HUES6 (cell line): ENCODE measurements at regions not wholly inside any gene's neighbourhood (a gene's known extent, or its start where the extent isn't known, plus 50 kb on each side); places are given as distances from the start of the nearest gene placed in this dataset.

Source experiments
- H3K27ac ChIP-seq: 2 replicates; pipeline ENCODE4 v1.7.0; 2013; ENCODE audit warnings: low read depth, mild to moderate bottlenecking, low read length, inconsistent platforms
- H3K27me3 ChIP-seq: 2 replicates; pipeline ENCODE4 v1.6.1; 2013; ENCODE audit warnings: low read length; ENCODE audit not compliant: control insufficient read depth, insufficient read depth
- H3K36me3 ChIP-seq: 2 replicates; pipeline ENCODE4 v1.6.1; 2013; ENCODE audit warnings: low read length; ENCODE audit not compliant: control insufficient read depth, insufficient read depth
- H3K4me1 ChIP-seq: 2 replicates; pipeline ENCODE4 v1.6.1; 2013; ENCODE audit warnings: low read length; ENCODE audit not compliant: control insufficient read depth, insufficient read depth
- H3K4me3 ChIP-seq: 2 replicates; pipeline ENCODE4 v1.5.1; 2013; ENCODE audit warnings: low read depth, low read length
- H3K9ac ChIP-seq: one replicate; pipeline ENCODE4 v1.6.1; 2013; ENCODE audit warnings: mild to moderate bottlenecking, low read length
- H3K9me3 ChIP-seq: 2 replicates; pipeline ENCODE4 v1.6.1; 2013; ENCODE audit warnings: low read depth, low read length; ENCODE audit not compliant: control insufficient read depth, insufficient read depth

- Histone ChIP-seq H3K4me1 (no peaks in the 10 kb centered on the region; the same call in 1 of the 2 replicates), H3K9ac (no peak overlapping the region), H3K27ac (no peak overlapping the region), H3K27me3 (no peaks in the 10 kb centered on the region; the same call in 1 of the 2 replicates), H3K36me3 (no peaks in the 10 kb centered on the region), H3K9me3 (no peaks in the 10 kb centered on the region), H3K4me3 (no peak overlapping the region)
These were observed 344.2 kb upstream of the TEX13C start for GRCh38 chrX:124975456-124975855.

- no peak overlapping the region for H3K4me3 ChIP-seq
- H3K9ac ChIP-seq: no peak overlapping the region
- no peak overlapping the region for H3K27ac ChIP-seq
- H3K27me3 ChIP-seq: no peaks in the 10 kb centered on the region; the same call in 1 of the 2 replicates
- no peaks in the 10 kb centered on the region for H3K36me3 ChIP-seq
- no peaks in the 10 kb centered on the region for H3K9me3 ChIP-seq
- H3K4me1 ChIP-seq: no peaks in the 10 kb centered on the region
These were observed 338.3 kb upstream of the TEX13C start for GRCh38 chrX:124981420-124981819.

- Histone ChIP-seq H3K4me3 (no peak overlapping the region), H3K9ac (no peak overlapping the region), H3K36me3 (no peaks in the 10 kb centered on the region), H3K9me3 (no peaks in the 10 kb centered on the region), H3K27ac (no peak overlapping the region), H3K4me1 (no peaks in the 10 kb centered on the region), H3K27me3 (no peaks in the 10 kb centered on the region; the same call in 1 of the 2 replicates)
These were observed 335.4 kb upstream of the TEX13C start for GRCh38 chrX:124984140-124984813.

- Histone ChIP-seq H3K27me3 (no peaks in the 10 kb centered on the region; the same call in 1 of the 2 replicates), H3K9me3 (no peaks in the 10 kb centered on the region), H3K36me3 (no peaks in the 10 kb centered on the region), H3K4me3 (no peak overlapping the region), H3K9ac (no peak overlapping the region), H3K4me1 (no peaks in the 10 kb centered on the region), H3K27ac (no peak overlapping the region)
These were observed 333.4 kb upstream of the TEX13C start for GRCh38 chrX:124986284-124986683.

- no peaks in the 10 kb centered on the region for H3K36me3 ChIP-seq
- peaks cover 2% of the 10 kb centered on the region; the same call in 1 of the 2 replicates for H3K27me3 ChIP-seq
- H3K9ac ChIP-seq: no peak overlapping the region
- no peak overlapping the region for H3K4me3 ChIP-seq
- H3K9me3 ChIP-seq: no peaks in the 10 kb centered on the region
- H3K27ac ChIP-seq: no peak overlapping the region
- no peaks in the 10 kb centered on the region for H3K4me1 ChIP-seq
These were observed 325.9 kb upstream of the TEX13C start for GRCh38 chrX:124993735-124994134.

GRCh38 chrX:124994404-124994803, 325.3 kb upstream of the TEX13C start:
- Histone ChIP-seq H3K4me1 (peaks cover 4% of the 10 kb centered on the region), H3K36me3 (no peaks in the 10 kb centered on the region), H3K27me3 (peaks cover 2% of the 10 kb centered on the region; the same call in 1 of the 2 replicates), H3K9ac (no peak overlapping the region), H3K27ac (no peak overlapping the region), H3K4me3 (no peak overlapping the region), H3K9me3 (no peaks in the 10 kb centered on the region)

- Histone ChIP-seq H3K4me3 (no peak overlapping the region), H3K27me3 (no peaks in the 10 kb centered on the region; the same call in 1 of the 2 replicates), H3K9ac (no peak overlapping the region), H3K27ac (no peak overlapping the region), H3K36me3 (no peaks in the 10 kb centered on the region), H3K4me1 (peaks cover 21% of the 10 kb centered on the region), H3K9me3 (no peaks in the 10 kb centered on the region)
These were observed 315.8 kb upstream of the TEX13C start for GRCh38 chrX:125003746-125004446.

- Histone ChIP-seq H3K4me3 (no peak overlapping the region), H3K9ac (no peak overlapping the region), H3K9me3 (no peaks in the 10 kb centered on the region), H3K36me3 (no peaks in the 10 kb centered on the region), H3K4me1 (peaks cover 14% of the 10 kb centered on the region), H3K27me3 (no peaks in the 10 kb centered on the region; the same call in 1 of the 2 replicates), H3K27ac (no peak overlapping the region)
These were observed 314.9 kb upstream of the TEX13C start for GRCh38 chrX:125004799-125005198.

- Histone ChIP-seq H3K27ac (no peak overlapping the region), H3K36me3 (no peaks in the 10 kb centered on the region), H3K4me1 (peaks cover 9% of the 10 kb centered on the region; the same call in 1 of the 2 replicates), H3K27me3 (no peaks in the 10 kb centered on the region; the same call in 1 of the 2 replicates), H3K4me3 (no peak overlapping the region), H3K9ac (no peak overlapping the region), H3K9me3 (no peaks in the 10 kb centered on the region)
These were observed 313.8 kb upstream of the TEX13C start for GRCh38 chrX:125005863-125006262.

- H3K4me3 ChIP-seq: no peak overlapping the region
- H3K4me1 ChIP-seq: peaks cover 9% of the 10 kb centered on the region; the same call in 1 of the 2 replicates
- no peak overlapping the region for H3K27ac ChIP-seq
- H3K9ac ChIP-seq: no peak overlapping the region
- H3K9me3 ChIP-seq: no peaks in the 10 kb centered on the region
- H3K27me3 ChIP-seq: no peaks in the 10 kb centered on the region; the same call in 1 of the 2 replicates
- no peaks in the 10 kb centered on the region for H3K36me3 ChIP-seq
These were observed 313.0 kb upstream of the TEX13C start for GRCh38 chrX:125006704-125007103.

GRCh38 chrX:125012585-125012984, 307.1 kb upstream of the TEX13C start:
- H3K4me1 ChIP-seq: no peaks in the 10 kb centered on the region
- H3K9me3 ChIP-seq: no peaks in the 10 kb centered on the region
- H3K4me3 ChIP-seq: no peak overlapping the region
- no peaks in the 10 kb centered on the region for H3K36me3 ChIP-seq
- no peak overlapping the region for H3K27ac ChIP-seq
- no peak overlapping the region for H3K9ac ChIP-seq
- no peaks in the 10 kb centered on the region; the same call in 1 of the 2 replicates for H3K27me3 ChIP-seq
